NB4 (cell line): ENCODE measurements at regions not wholly inside any gene's neighbourhood (a gene's known extent, or its start where the extent isn't known, plus 50 kb on each side); places are given as distances from the start of the nearest gene placed in this dataset.

Experiments
- CTCF ChIP-seq: IDR thresholded peaks from one replicate; pipeline ENCODE4 v1.5.1; 2012; ENCODE audit warnings: low read depth, low read length
- POLR2A ChIP-seq: IDR thresholded peaks from 2 replicates; pipeline ENCODE4 v1.6.1; 2011; ENCODE audit warnings: mild to moderate bottlenecking; ENCODE audit not compliant: insufficient read length; ENCODE audit errors: extremely low read depth

- TF ChIP-seq CTCF (no peak), POLR2A (no peak)
Observed at GRCh38 chr6:98039904-98040607, 757.0 kb upstream of the MMS22L start.
